Fibroblast of the aortic adventitia (primary cell): ENCODE measurements at regions not wholly inside any gene's neighbourhood (a gene's known extent, or its start where the extent isn't known, plus 50 kb on each side); places are given as distances from the start of the nearest gene placed in this dataset.
"Not testable (repeated sequence)": the region's sequence is repeated elsewhere in the genome, so short reads cannot be mapped to it uniquely, and the experiment has no call there.

Source experiments
- DNase-seq: peaks from one replicate; pipeline ENCODE4 v3.0.0-alpha.2; 2010; ENCODE audit warnings: low read depth
- H3K4me3 ChIP-seq: 2 replicates; pipeline ENCODE4 v1.5.1; 2011; ENCODE audit warnings: low read depth, mild to moderate bottlenecking, control low read depth, low read length, moderate library complexity
- CTCF ChIP-seq: IDR thresholded peaks from 2 replicates; pipeline ENCODE4 v1.5.1; 2011; ENCODE audit warnings: mild to moderate bottlenecking, low read length, control low read depth, inconsistent platforms; ENCODE audit not compliant: insufficient read depth

GRCh38 chr4:86450861-86451260, 91.0 kb upstream of the MAPK10 start:
- H3K4me3 ChIP-seq = no peak overlapping the region
- DNase-seq = no peak
- TF ChIP-seq CTCF = no peak

- TF ChIP-seq CTCF = no peak
- H3K4me3 ChIP-seq = peak overlapping the region; percentile 71
- peak; percentile 55 for DNase-seq
These were observed 91.9 kb upstream of the MAPK10 start for GRCh38 chr4:86451560-86452330.

GRCh38 chr4:86452422-86452891, 92.6 kb upstream of the MAPK10 start:
- H3K4me3 ChIP-seq = peak overlapping the region; percentile 71
- peak; percentile 77 for DNase-seq
- TF ChIP-seq CTCF = no peak

GRCh38 chr4:86452924-86453531, 93.2 kb upstream of the MAPK10 start:
- peak; percentile 73 for DNase-seq
- peak overlapping the region; percentile 71 for H3K4me3 ChIP-seq
- TF ChIP-seq CTCF = no peak

GRCh38 chr4:86453611-86454072, 93.8 kb upstream of the MAPK10 start:
- H3K4me3 ChIP-seq = not testable (repeated sequence)
- peak; percentile 27 for DNase-seq

GRCh38 chr4:86461849-86462248, 102.0 kb upstream of the MAPK10 start:
- no peak overlapping the region for H3K4me3 ChIP-seq
- TF ChIP-seq CTCF = no peak
- DNase-seq = no peak

GRCh38 chr4:86472377-86473019, 112.6 kb upstream of the MAPK10 start:
- no peak overlapping the region for H3K4me3 ChIP-seq
- no peak for TF ChIP-seq CTCF
- DNase-seq = no peak

GRCh38 chr4:86478151-86478550, 116.0 kb upstream of the PTPN13 start:
- DNase-seq, H3K4me3 ChIP-seq: not testable (repeated sequence)
